Activated naive CD4-positive, alpha-beta T cell treated with anti-CD3 and anti-CD28 coated beads for 36 hours (primary cell): ENCODE measurements at regions not wholly inside any gene's neighbourhood (a gene's known extent, or its start where the extent isn't known, plus 50 kb on each side); places are given as distances from the start of the nearest gene placed in this dataset.

ENCODE experiments used
- CTCF ChIA-PET: fragments of 350-600 bp; sonication (Branson Sonifier 250); formaldehyde crosslinking; loops from one replicate; lab custom pipeline; 2021; ENCODE audit warnings: antibody characterized with exemption; lab: Charles Lee
- DNase-seq: peaks from one replicate; pipeline ENCODE4 v3.0.0-alpha.2; 2020
- H3K27ac Mint-ChIP-seq: one replicate; pipeline ENCODE4 v1.8.0; 2021; ENCODE audit warnings: mild to moderate bottlenecking, mixed read lengths
- H3K27me3 Mint-ChIP-seq: one replicate; pipeline ENCODE4 v1.8.0; 2021; ENCODE audit warnings: low read depth, mixed read lengths
- H3K36me3 Mint-ChIP-seq: one replicate; pipeline ENCODE4 v1.8.0; 2021; ENCODE audit warnings: low read depth, mixed read lengths
- H3K4me1 Mint-ChIP-seq: one replicate; pipeline ENCODE4 v1.8.0; 2021; ENCODE audit warnings: low read depth, mixed read lengths
- H3K4me3 Mint-ChIP-seq: one replicate; pipeline ENCODE4 v1.8.0; 2021; ENCODE audit warnings: mild to moderate bottlenecking, moderate library complexity, mixed read lengths
- H3K9me3 Mint-ChIP-seq: one replicate; pipeline ENCODE4 v1.8.0; 2021; ENCODE audit warnings: mixed read lengths
- intact Hi-C: fragments of 100-400 bp; cut with micrococcal nuclease; formaldehyde crosslinking; loops from one replicate; pipeline ENCODE4 v1.15.1; 2023

GRCh38 chr4:182113779-182114178 is 129.4 kb upstream of the TENM3 start:
- Mint-ChIP-seq H3K4me1 (no peaks in the 10 kb centered on the region), H3K4me3 (no peak overlapping the region), H3K27ac (no peak overlapping the region), H3K36me3 (no peaks in the 10 kb centered on the region), H3K9me3 (peaks cover under 1% of the 10 kb centered on the region), H3K27me3 (peaks cover 2% of the 10 kb centered on the region)
- DNase-seq, result no peak
- intact Hi-C loops, result no loop called here
- CTCF ChIA-PET, result no interaction called here

GRCh38 chr4:182124359-182124758 is 118.8 kb upstream of the TENM3 start:
- no peaks in the 10 kb centered on the region for H3K27me3 Mint-ChIP-seq
- CTCF ChIA-PET, result no interaction called here
- no peaks in the 10 kb centered on the region for H3K4me1 Mint-ChIP-seq
- no peaks in the 10 kb centered on the region for H3K36me3 Mint-ChIP-seq
- H3K9me3 Mint-ChIP-seq, result peaks cover 15% of the 10 kb centered on the region
- no peak overlapping the region for H3K27ac Mint-ChIP-seq
- intact Hi-C loops, result no loop called here
- H3K4me3 Mint-ChIP-seq, result no peak overlapping the region
- no peak for DNase-seq

GRCh38 chr4:182126096-182126495 is 117.1 kb upstream of the TENM3 start:
- no peaks in the 10 kb centered on the region for H3K36me3 Mint-ChIP-seq
- peaks cover 13% of the 10 kb centered on the region for H3K9me3 Mint-ChIP-seq
- no peaks in the 10 kb centered on the region for H3K27me3 Mint-ChIP-seq
- no peaks in the 10 kb centered on the region for H3K4me1 Mint-ChIP-seq
- intact Hi-C loops, result no loop called here
- DNase-seq, result no peak
- CTCF ChIA-PET, result no interaction called here
- H3K27ac Mint-ChIP-seq, result no peak overlapping the region
- H3K4me3 Mint-ChIP-seq, result no peak overlapping the region

GRCh38 chr4:182126603-182127002 is 116.6 kb upstream of the TENM3 start:
- H3K4me1 Mint-ChIP-seq, result no peaks in the 10 kb centered on the region
- H3K9me3 Mint-ChIP-seq, result peaks cover 11% of the 10 kb centered on the region
- intact Hi-C loops, result no loop called here
- CTCF ChIA-PET, result no interaction called here
- H3K36me3 Mint-ChIP-seq, result no peaks in the 10 kb centered on the region
- DNase-seq, result no peak
- no peak overlapping the region for H3K4me3 Mint-ChIP-seq
- H3K27me3 Mint-ChIP-seq, result peaks cover 3% of the 10 kb centered on the region
- no peak overlapping the region for H3K27ac Mint-ChIP-seq

- H3K4me3 Mint-ChIP-seq, result no peak overlapping the region
- no peak overlapping the region for H3K27ac Mint-ChIP-seq
- H3K36me3 Mint-ChIP-seq, result no peaks in the 10 kb centered on the region
- DNase-seq, result no peak
- CTCF ChIA-PET, result no interaction called here
- H3K9me3 Mint-ChIP-seq, result no peaks in the 10 kb centered on the region
- no peaks in the 10 kb centered on the region for H3K4me1 Mint-ChIP-seq
- intact Hi-C loops, result no loop called here
- H3K27me3 Mint-ChIP-seq, result peaks cover 27% of the 10 kb centered on the region
These were observed 110.2 kb upstream of the TENM3 start for GRCh38 chr4:182133033-182133432.

- Mint-ChIP-seq H3K27ac (no peak overlapping the region), H3K4me1 (no peaks in the 10 kb centered on the region), H3K36me3 (no peaks in the 10 kb centered on the region), H3K4me3 (no peak overlapping the region), H3K9me3 (no peaks in the 10 kb centered on the region), H3K27me3 (peaks cover 34% of the 10 kb centered on the region)
- intact Hi-C loops, result no loop called here
- CTCF ChIA-PET, result interaction anchor here (0.7 kb wide), 1 partner anchor 41 kb away, joined by 3 read pairs; no protein-coding TSS in a partner anchor
- DNase-seq, result no peak
These were observed 108.9 kb upstream of the TENM3 start for GRCh38 chr4:182134261-182134660.

- Mint-ChIP-seq H3K4me1 (peaks cover 3% of the 10 kb centered on the region), H3K36me3 (no peaks in the 10 kb centered on the region), H3K4me3 (no peak overlapping the region), H3K9me3 (no peaks in the 10 kb centered on the region), H3K27ac (no peak overlapping the region), H3K27me3 (peaks cover 46% of the 10 kb centered on the region)
- CTCF ChIA-PET, result no interaction called here
- intact Hi-C loops, result no loop called here
- DNase-seq, result no peak
These were observed 107.0 kb upstream of the TENM3 start for GRCh38 chr4:182136201-182136600.

- H3K36me3 Mint-ChIP-seq, result no peaks in the 10 kb centered on the region
- no peak for DNase-seq
- H3K27ac Mint-ChIP-seq, result no peak overlapping the region
- no peak overlapping the region for H3K4me3 Mint-ChIP-seq
- CTCF ChIA-PET, result no interaction called here
- H3K27me3 Mint-ChIP-seq, result peaks cover 51% of the 10 kb centered on the region
- no peaks in the 10 kb centered on the region for H3K9me3 Mint-ChIP-seq
- H3K4me1 Mint-ChIP-seq, result peaks cover 4% of the 10 kb centered on the region
- intact Hi-C loops, result no loop called here
These were observed 105.9 kb upstream of the TENM3 start for GRCh38 chr4:182137343-182137742.

GRCh38 chr4:182139491-182139890 is 103.7 kb upstream of the TENM3 start:
- H3K27ac Mint-ChIP-seq, result no peak overlapping the region
- CTCF ChIA-PET, result interaction anchor here (0.6 kb wide), 1 partner anchor 1401 kb away, joined by 3 read pairs; no protein-coding TSS in a partner anchor
- DNase-seq, result no peak
- no peaks in the 10 kb centered on the region for H3K9me3 Mint-ChIP-seq
- peaks cover 18% of the 10 kb centered on the region for H3K4me1 Mint-ChIP-seq
- H3K27me3 Mint-ChIP-seq, result peaks cover 57% of the 10 kb centered on the region
- no peaks in the 10 kb centered on the region for H3K36me3 Mint-ChIP-seq
- H3K4me3 Mint-ChIP-seq, result no peak overlapping the region
- intact Hi-C loops, result no loop called here

GRCh38 chr4:182140547-182140946 is 102.7 kb upstream of the TENM3 start:
- Mint-ChIP-seq H3K27me3 (peaks cover 59% of the 10 kb centered on the region), H3K4me3 (no peak overlapping the region), H3K27ac (no peak overlapping the region), H3K4me1 (peaks cover 21% of the 10 kb centered on the region), H3K36me3 (peaks cover 2% of the 10 kb centered on the region), H3K9me3 (no peaks in the 10 kb centered on the region)
- intact Hi-C loops, result no loop called here
- no peak for DNase-seq
- CTCF ChIA-PET, result no interaction called here

- Mint-ChIP-seq H3K27me3 (peaks cover 63% of the 10 kb centered on the region), H3K4me1 (peaks cover 21% of the 10 kb centered on the region), H3K9me3 (no peaks in the 10 kb centered on the region), H3K27ac (no peak overlapping the region), H3K36me3 (peaks cover 2% of the 10 kb centered on the region), H3K4me3 (no peak overlapping the region)
- no peak for DNase-seq
- CTCF ChIA-PET, result no interaction called here
- intact Hi-C loops, result no loop called here
These were observed 102.1 kb upstream of the TENM3 start for GRCh38 chr4:182141061-182141460.

- Mint-ChIP-seq H3K4me1 (peaks cover 21% of the 10 kb centered on the region), H3K4me3 (no peak overlapping the region), H3K27me3 (peaks cover 61% of the 10 kb centered on the region), H3K36me3 (peaks cover 2% of the 10 kb centered on the region), H3K27ac (no peak overlapping the region), H3K9me3 (no peaks in the 10 kb centered on the region)
- CTCF ChIA-PET, result no interaction called here
- intact Hi-C loops, result no loop called here
- DNase-seq, result no peak
These were observed 100.8 kb upstream of the TENM3 start for GRCh38 chr4:182142176-182143085.
